SK-N-MC (cell line): ENCODE measurements at regions not wholly inside any gene's neighbourhood (a gene's known extent, or its start where the extent isn't known, plus 50 kb on each side); places are given as distances from the start of the nearest gene placed in this dataset.

Experiments
- EZH2 ChIP-seq: fragments of 200-600 bp; sonication (generic); IDR thresholded peaks from one replicate; pipeline ENCODE4 v1.6.1; 2017; ENCODE audit warnings: antibody characterized with exemption
- POLR2AphosphoS5 ChIP-seq: IDR thresholded peaks from 2 replicates; pipeline ENCODE4 v1.6.1; 2012; ENCODE audit warnings: mild to moderate bottlenecking, low read depth, low read length, borderline replicate concordance

DNA sequence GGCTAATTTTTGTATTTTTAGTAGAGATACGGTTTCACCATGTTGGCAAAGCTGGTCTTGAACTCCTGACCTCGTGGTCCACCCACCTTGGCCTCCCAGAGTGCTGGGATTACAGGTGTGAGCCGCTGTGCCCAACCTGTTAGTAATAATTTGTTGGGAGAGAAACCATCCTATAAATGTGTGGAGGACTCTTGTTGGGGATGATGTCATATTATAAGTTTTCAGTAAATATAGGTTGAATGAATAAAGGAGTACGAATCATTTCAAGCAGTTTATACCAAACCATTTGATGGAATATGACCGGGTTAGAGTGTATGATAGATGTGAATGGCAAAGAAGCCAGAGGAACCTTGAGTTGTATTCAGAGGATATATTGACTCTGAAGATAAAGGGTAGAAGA is 240.8 kb downstream of the SAMD5 start:
- TF ChIP-seq POLR2AphosphoS5 (no peak), EZH2 (no peak)
